ENCODE measurements at regions not wholly inside any gene's neighbourhood (a gene's known extent, or its start where the extent isn't known, plus 50 kb on each side); places are given as distances from the start of the nearest gene placed in this dataset.

- Histone ChIP-seq H3K36me3 (ENCODE audit: low read depth) (no peaks in the 10 kb centered on the region), H3K4me3 (no peak overlapping the region), H3K9me3 (no peaks in the 10 kb centered on the region), H3K4me1 (ENCODE audit: low read depth) (no peaks in the 10 kb centered on the region)
- DNase-seq (no peak), ATAC-seq (no peak)
- TF ChIP-seq CTCF (IDR thresholded peaks at IDR 0.05), result no peak
- intact Hi-C loops (cut with DNase I, micrococcal nuclease), result no loop called here
Observed at GRCh38 chr21:21605521-21605920, 607.3 kb downstream of the NCAM2 start.

DNA sequence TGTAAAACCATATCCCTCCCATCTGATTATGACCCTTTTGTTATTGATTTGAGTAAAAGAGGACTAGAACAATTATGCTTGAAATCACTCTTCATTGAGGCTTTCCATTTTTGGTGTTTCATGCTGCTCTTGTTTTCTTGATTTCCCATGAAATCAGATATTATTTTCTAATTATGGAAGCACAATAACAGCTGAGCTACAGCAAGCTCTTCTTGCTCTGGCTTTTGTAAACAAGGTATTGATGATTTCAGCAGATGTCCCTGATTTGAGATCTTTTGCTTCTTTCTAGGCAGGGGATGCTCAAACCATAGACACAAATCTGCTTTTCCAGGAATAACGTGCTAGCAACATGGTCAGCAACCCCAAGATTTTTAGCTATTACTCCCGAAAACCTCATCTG, 607.8 kb downstream of the NCAM2 start:
- no peak for TF ChIP-seq CTCF (IDR thresholded peaks at IDR 0.05)
- ATAC-seq (no peak), DNase-seq (no peak)
- H3K4me3 ChIP-seq, result no peak overlapping the region
- H3K9me3 ChIP-seq, result no peaks in the 10 kb centered on the region
- H3K36me3 ChIP-seq (ENCODE audit: low read depth), result no peaks in the 10 kb centered on the region
- H3K4me1 ChIP-seq (ENCODE audit: low read depth), result no peaks in the 10 kb centered on the region
- intact Hi-C loops (cut with DNase I, micrococcal nuclease), result no loop called here

GRCh38 chr21:21612466-21612865, 614.3 kb downstream of the NCAM2 start:
- ATAC-seq, result no peak
- no peaks in the 10 kb centered on the region for H3K9me3 ChIP-seq
- no peak overlapping the region for H3K4me3 ChIP-seq
- TF ChIP-seq CTCF (IDR thresholded peaks at IDR 0.05), result no peak
- H3K36me3 ChIP-seq (ENCODE audit: low read depth), result no peaks in the 10 kb centered on the region
- no peak for DNase-seq
- intact Hi-C loops (cut with DNase I, micrococcal nuclease), result no loop called here
- no peaks in the 10 kb centered on the region for H3K4me1 ChIP-seq (ENCODE audit: low read depth)

GRCh38 chr21:21614966-21615365, 616.8 kb downstream of the NCAM2 start:
- TF ChIP-seq CTCF (IDR thresholded peaks at IDR 0.05), result no peak
- H3K9me3 ChIP-seq, result no peaks in the 10 kb centered on the region
- ATAC-seq (no peak), DNase-seq (no peak)
- no peak overlapping the region for H3K4me3 ChIP-seq
- intact Hi-C loops (cut with DNase I, micrococcal nuclease), result no loop called here
- H3K36me3 ChIP-seq (ENCODE audit: low read depth), result no peaks in the 10 kb centered on the region
- H3K4me1 ChIP-seq (ENCODE audit: low read depth), result no peaks in the 10 kb centered on the region

- ATAC-seq, result no peak
- H3K36me3 ChIP-seq (ENCODE audit: low read depth), result no peaks in the 10 kb centered on the region
- no peaks in the 10 kb centered on the region for H3K4me1 ChIP-seq (ENCODE audit: low read depth)
- H3K4me3 ChIP-seq, result no peak overlapping the region
- TF ChIP-seq CTCF (IDR thresholded peaks at IDR 0.05), result no peak
- DNase-seq, result no peak
- intact Hi-C loops (cut with DNase I, micrococcal nuclease), result no loop called here
- no peaks in the 10 kb centered on the region for H3K9me3 ChIP-seq
Observed at GRCh38 chr21:21622460-21623234, 624.4 kb downstream of the NCAM2 start.

DNA sequence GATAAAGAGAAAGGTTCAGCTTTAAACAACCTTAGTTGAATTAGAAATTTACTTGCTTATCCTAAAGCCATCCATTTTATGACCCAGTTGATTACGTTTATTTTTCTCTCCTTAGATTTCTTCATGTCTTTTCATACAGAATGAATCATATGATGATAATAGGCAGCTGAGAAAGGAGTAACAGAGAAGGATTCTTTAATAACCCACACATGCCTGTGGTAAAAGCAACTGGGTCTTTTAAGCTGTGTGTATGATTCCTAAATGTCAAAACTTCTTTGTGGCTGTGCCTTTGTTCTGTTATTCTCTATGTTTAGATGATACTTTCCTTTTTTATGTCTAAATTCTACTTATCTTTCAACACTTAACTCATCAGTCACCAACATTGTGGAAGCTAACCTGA, 626.5 kb downstream of the NCAM2 start:
- intact Hi-C loops (cut with DNase I, micrococcal nuclease), result no loop called here
- no peaks in the 10 kb centered on the region for H3K4me1 ChIP-seq (ENCODE audit: low read depth)
- DNase-seq, result no peak
- H3K36me3 ChIP-seq (ENCODE audit: low read depth), result no peaks in the 10 kb centered on the region
- no peak for ATAC-seq
- no peak for TF ChIP-seq CTCF (IDR thresholded peaks at IDR 0.05)
- H3K9me3 ChIP-seq, result no peaks in the 10 kb centered on the region
- H3K4me3 ChIP-seq, result no peak overlapping the region

Measured in mucosa of descending colon (tissue), 3 donors.